ENCODE measurements at regions not wholly inside any gene's neighbourhood (a gene's known extent, or its start where the extent isn't known, plus 50 kb on each side); places are given as distances from the start of the nearest gene placed in this dataset.
"Not testable (repeated sequence)": the region's sequence is repeated elsewhere in the genome, so short reads cannot be mapped to it uniquely, and the experiment has no call there.

DNA sequence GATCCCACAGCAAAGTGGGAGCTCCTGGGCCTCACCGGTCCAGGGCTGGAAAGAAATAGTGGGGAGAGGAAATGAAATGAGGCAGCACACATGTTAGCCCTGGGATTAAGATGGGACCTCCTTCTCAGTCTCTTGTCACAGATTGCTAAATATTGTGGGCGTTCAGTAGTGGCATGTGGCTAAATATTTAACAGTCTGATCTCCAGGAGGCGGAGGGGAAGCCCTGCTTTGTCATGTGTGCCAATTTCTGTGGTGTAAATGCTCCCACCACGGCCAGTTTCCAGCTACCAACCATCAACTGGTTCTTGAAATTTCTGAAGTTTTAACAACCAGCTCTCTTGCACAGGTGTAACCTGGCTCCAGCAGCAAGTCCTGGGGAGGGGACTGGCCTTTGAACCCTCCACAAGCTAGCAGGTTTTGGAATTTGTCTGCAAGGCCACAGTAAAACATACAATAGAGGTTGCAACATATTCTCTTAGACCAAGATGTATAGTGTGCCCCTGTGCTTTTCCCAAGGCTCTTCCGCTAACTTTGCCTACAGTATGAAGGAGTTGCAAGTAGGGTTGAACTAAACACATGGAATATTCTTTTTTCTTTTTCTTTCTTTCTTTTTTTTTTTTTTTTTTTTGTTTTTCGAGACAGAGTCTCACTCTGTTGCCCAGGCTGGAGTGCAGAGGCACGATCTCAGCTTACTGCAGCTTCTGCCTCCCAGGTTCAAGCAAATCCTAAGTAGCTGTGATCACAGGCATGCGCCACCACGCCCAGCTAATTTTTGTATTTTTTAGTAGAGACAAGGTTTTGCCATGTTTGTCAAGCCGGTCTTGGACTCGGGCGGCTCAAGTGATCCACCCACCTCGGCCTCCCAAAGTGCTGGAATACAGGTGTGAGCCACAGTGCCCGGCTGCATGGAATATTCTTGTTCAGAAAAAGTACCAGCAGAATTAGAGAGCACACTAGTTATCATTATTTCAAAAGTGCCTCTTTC lies 103.1 kb upstream of the PCBD1 start:
- no peak for DNase-seq

DNA sequence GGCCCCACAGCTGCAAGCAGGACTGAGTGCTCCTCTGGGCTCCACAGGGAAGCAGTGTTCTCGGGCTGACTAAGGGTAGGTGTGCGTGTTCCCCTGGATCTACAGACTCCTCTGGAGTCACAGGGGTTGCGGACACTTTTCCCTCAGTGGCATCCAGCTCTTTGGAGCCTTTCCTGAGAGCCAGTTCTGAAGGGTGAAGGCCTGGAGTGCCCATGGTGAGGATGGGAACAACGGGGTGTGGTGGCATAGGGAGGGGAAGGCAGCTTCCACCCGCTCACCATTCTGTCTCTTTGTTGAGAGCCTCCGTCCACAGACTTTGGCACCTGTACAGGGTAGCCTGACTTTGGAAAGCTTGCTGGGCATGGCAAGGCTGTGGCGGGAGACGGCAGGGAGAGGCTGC lies 104.1 kb upstream of the PCBD1 start:
- no peak for DNase-seq

DNA sequence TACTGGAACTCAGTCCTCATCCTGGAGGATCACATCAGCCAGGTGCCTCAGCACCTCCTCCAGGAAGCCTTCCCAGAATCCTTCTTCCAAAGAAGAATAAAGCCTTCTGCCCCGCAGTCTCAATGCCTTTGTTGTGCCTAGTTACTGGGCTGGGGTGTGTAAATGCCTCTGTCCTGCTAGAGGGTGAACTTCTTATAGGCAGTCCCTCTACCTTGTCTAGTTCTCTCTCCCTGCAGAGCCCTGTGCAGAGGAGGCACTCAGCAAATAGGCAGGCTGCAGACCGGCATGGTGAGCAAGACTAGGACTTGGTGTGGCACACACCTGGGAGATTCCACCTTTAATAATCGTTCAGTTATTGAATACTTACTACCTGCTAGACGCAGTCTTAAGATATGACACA lies 104.7 kb upstream of the PCBD1 start:
- no peak for DNase-seq

DNA sequence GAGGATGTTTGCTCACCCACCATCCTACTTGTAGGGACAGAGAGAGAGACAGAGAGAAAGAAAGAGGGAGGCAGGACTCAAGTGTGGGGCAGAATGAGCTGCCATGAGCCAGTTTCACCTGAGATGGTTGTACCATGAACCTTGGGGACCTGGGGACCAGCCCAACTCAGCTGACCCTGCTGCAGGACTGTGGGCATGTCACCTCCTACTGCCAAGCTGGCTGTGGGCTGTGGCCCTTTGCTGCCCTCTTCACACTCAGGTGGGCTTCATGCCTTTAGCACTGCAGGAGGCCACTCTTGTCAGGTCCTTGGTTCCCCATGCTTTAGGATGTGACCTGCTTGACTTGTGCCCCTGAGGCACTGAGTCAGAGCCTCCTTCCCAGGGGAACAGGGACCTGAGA lies 108.2 kb upstream of the PCBD1 start:
- DNase-seq: no peak

DNA sequence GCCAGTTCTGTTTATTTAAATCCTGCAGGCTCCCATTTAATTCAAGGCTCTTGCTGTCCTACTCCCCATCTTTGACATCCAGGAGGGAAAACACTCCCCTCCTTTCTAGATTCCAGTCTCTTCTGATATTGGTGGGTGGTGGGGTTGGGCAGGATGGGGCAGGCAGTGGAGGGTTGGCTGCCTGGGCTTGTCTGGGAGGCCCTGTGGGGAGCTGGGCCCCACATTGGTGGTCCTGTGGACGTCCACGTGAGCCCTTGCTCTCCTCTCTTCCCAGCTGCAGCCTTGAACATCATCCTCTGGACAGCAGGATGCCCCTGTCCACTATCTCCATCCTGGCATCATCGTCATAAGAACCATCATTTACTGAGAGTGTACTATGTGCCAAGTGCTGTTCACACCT lies 108.9 kb upstream of the PCBD1 start:
- DNase-seq: no peak

DNA sequence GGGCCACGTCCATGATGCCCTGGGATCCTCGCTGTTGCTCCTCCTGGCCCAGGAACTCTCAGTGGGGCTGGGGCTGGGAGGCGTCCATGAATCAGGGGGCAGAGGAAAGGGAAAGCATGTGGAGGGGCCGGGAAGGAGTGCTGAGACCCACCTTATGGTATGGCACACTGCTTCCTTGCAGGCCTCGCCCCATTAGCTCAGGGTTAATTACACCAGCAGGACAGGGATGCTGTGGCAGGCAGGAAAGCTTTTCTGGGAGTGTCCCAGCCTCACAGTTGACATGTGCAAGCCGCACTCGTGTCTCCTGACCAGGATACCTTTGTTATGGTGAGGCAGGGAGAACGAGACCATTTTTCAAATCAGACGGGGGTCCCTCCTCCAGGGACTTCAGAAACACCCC lies 109.7 kb upstream of the PCBD1 start:
- no peak for DNase-seq

DNA sequence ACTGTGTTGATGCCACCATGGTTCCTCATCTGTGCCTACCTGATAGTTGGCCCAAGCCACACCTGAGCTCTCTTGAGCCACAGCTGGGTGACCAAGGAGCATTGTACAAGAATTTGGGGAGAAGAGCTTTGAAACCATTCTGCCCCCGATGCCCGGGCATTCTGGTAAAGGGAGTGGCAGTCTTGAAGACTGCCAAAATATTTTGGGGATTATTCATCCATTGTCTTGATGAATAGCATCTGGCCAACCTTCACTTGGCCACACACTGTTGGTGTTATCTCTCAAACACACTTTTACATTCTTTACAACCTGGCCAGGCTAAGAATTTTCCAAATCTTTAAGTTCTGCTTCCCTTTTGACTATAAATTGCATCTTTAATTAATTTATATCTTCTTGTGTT lies 113.1 kb upstream of the PCBD1 start:
- DNase-seq: no peak

DNA sequence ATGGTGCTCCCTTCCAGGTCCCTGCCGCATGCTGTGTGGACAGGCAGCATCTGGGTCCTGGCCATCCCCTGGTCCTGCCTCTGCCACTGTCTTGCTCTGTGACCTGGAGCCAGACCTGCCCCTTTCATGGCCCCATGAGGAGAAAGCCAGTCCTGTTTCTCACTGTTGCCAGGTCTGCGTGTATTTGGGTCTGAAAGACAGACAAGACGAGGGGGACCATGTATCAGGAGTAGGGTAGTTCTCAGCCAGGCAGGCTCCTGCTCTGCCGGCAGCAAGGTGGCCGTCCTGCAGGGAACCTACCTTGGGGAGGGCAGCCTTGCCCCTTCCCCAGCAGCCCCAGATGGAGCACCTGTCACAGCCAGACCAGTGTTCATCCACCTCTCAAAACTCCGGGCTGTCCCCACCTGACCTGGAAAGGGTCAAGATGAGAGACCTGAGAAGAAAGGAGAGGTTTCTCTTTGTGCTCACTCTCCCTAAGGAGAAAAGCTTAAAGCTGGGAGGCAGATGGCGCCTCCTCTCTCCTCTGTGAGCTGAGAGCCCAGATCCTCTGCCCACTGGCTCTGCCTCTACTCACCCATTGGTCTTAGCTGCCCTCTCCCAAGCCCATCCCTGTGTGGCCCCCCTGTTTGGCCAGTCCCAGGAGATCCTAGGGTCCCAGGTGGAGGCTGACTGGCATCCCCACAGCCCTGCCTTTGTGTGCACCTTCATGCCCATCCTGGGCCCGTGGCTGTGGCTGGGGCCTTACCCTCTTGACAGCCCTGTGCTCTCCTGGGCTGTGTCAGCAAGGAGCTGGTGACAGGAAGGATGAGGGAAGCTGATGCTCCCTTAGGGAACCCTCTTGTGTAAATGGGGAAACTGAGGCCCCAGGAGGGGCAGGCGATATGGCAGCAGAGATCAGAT lies 116.1 kb upstream of the PCBD1 start:
- DNase-seq: no peak

DNA sequence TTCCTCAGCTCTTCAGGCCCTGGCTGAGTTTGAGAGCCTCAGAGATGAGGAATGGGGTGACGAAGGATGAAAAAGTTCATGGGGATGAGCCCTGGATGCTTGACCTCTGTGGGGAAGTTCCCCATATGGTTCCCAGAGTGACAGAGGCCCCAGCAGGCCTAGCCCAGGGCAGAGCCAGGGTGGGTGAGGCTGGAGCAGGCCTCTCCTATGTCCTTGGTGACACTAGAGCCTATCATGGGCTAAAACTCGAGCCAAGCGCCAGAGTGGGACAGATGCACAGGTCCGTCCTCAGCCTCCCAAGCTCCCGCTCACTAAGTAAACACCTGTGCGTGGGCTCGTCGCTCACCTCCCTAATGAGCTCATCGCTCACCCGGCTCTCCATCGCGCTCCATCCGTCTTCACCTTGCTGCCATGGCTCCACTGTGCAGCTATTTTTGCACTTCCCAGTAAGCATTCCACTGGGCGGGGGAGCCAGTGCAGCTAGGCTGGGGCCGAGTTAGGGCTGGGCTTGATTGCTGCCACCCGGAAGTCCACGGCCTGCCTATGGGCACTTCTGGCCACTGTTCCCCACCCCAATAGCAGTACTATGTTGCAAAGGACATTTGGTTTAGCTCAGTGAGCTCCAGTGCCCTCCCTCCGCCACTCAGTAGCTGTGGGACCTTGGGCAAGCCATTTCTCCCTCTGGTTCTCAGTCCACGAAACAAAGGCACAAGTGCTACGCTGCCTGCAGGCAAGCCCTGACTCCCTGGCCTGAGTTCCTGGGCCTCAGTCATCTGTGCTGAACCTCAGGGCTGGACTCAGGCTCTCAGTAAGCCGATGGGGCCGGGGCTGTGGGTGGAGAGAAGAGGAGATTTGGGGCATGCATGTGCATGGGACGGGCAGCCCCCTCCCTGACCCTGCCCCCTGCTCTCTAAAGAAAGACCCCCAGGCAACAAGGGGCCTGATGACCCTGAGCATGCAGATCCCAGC lies 117.3 kb upstream of the PCBD1 start:
- DNase-seq: no peak

DNA sequence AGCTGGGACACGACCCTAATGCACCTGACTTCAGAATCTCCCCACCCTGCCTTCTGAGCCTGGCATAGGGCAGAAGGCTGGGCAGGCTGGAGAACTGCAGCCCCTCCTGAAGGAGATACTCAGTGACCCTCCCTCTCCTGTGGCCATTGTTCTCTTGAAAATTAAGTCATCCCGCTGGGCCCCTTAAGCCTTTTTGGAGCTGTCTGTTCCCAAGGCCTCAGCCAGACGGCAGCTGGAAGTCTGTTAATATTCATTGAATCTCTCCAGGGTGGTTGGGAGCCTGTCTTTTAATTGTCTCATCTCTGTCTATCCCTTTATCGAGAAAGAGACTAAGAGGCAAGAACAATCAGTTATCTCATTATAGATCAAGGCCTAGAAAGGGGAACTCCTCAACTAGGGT lies 118.1 kb upstream of the PCBD1 start:
- DNase-seq: no peak

DNA sequence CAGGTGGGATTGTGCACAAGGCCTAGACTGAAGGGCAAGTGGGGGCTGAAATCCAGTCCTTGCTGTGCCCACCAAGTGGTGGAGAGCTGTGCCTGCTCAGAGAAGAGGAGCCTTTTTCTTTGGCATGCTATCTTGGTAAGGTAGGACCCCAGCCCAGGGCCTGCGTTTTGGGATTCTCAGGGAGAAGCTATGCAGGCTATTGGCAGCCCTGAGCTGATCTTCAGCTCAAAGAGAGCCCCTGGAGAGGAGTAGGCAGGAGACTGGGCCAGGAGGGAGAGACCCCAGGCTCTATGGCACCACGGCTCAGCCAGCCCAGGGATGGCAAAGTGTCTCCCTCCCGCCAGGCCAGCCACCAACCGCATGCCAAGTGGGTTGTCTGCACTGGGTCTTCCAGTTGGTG lies 119.2 kb upstream of the PCBD1 start:
- DNase-seq: no peak

DNA sequence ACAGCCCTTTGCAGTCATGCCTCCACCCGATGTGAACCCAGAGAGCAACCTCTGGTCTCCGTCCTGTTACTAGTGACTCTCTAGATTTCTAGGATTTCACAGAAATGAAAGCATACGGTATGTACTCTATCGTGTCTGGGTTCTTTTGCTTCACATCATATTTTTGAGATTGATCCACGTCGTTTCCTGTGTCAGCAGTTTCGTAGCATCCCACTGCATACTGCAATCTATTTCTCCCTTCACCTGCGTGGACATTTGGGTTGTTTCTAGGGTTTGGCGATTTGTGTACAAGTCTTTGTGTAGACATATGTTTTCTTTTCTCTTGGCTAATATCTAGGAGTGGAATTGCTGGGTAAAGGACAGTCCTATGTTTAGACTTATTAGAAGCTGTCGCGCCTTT lies 119.8 kb upstream of the PCBD1 start:
- no peak for DNase-seq

DNA sequence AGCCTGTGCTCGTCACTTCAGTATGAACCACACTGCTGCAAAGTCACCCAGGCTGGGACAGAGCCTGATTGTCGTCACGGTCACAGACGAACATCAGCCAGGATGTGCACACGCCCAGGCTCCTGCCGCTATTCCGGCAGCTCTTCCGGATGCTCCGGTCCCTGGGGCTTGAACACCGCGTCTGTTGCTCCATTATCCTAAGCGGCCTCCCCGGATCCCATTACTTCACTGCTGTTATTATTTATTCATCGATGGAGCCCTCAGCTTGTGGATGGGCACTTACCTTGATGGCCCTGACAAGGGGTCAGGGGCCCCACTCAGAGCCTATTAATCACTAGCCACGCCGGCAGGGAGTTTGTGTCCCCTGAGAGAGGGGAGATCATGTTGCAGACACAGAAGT lies 120.8 kb upstream of the PCBD1 start:
- DNase-seq: no peak

DNA sequence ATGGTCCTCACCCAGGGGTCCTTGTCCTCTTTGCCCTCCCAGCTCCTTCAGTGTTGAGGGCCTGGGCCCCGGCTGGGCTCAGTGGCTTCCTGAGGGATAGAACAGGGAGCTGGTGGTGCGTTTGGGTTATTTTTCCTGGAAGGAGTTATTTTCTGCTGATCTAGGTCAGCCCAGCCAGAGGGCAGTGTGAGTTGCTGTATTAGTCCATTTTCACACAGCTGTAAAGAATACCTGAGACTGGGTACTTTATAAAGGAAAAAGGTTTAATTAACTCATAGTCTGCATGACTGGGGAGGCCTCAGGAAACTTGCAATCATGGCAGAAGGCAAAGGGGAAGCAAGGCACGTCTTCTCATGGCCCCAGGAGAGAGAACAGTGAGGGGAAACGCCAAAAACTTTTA lies 122.4 kb upstream of the PCBD1 start:
- no peak for DNase-seq

DNA sequence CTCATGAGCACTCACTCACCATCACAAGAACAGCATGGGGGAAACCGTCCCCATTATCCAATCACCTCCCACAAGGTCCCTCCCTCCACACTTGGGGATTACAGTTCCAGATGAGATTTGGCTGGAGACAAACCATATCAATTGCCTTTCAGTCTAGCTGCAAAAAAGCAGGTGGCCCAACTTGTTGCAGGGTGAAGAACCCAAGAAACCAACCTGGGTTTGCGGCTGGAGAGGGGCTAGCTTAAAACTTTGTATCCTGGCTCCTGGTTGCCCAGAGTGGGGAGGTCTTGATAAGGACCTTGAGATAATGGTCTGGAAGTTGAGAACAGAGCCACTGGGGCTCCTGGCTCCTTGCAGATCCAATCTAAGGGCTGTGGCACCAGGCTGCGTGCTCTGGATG lies 122.8 kb upstream of the PCBD1 start:
- DNase-seq: no peak

DNA sequence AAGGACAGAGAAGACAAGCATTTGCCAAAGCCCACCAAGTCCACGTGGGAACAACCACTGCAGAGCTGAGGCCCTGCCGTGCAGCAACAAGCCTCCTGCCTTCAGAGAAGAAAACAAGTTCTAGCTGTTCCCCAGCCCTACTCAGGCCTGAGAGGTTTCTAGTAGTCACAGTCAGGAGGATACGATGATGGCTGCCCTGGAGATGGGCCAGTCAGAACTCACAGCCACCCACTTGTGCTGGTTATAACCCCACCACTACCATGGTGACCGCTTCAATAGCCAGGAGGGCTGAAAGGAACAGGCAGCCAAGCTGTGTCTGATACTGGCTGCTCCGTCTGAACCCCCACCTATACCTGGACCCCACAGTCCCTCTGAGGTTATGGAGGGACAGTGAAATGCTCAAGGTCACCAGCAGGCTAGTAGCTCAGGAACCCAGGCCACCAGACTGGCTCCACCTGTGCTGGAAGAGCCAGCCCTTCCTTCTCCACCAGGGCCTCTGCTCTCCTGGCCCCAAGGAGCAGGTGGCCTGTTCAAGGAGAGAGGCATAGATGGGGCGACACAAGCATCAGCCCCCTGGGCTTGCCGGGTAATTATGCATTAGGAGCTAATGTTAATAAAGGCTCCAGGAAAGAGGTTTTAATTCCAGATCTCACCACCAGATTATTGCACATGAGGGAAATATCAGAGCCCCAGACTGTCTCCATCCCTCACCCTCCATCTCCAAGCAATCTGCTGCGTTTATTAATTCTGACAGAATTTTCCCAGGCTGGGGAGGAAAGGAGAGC lies 125.8 kb upstream of the PCBD1 start:
- DNase-seq: no peak

DNA sequence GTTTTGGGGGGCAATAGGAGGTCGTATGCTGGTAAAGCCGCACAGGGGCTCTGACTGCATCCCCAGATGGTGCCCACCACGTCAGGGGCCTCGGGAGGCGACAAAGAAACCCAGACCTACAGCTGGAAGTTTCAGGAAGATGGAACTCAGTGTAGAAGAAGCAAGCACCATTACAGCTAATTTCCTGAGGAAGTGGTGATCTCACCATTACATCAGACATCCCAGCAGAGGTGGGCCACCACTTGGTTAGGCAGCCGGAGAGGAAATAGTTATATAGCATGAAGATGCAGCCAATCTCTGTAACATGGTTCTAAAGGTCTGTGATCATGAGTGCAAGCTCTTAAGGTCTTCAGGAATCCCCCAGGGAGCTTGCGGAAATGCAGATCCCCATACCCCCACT lies 127.3 kb upstream of the PCBD1 start:
- no peak for DNase-seq

DNA sequence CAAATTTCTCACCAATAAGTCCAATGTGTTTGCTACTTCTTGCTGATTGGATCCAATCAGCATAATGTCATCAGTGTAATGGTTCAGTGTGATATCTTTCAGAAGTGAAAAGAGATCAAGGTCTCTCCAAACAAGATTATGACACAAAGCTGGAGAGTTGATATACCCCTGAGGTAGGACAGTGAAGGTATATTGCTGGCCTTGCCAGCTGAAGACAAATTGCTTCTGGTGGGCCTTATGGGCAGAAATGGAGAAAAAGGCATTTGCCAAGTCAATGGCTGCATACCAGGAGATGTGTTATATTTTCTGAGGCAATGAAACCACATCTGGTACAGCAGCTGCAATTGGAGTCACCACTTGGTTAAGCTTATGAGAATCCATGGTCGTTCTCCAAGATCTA lies 131.7 kb upstream of the PCBD1 start:
- DNase-seq: not testable (repeated sequence)

DNA sequence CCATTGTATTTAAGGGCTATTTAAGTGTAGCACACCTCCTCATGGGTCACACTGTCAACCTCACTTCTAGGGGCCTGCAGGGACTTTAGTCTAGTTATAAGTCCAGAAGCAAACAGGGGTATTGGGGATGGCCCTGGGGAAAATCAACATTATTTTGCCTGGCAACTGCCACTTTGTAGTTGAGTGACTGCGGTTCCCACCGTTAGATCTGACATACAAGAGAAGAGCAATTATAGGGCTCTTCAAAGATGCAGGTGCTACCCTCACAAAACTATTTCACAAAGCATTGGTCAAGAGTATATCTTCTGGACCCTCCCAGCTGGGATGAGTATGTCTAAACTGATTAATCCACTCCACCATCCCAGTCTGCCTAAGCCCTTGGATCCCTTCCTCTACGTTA lies 133.0 kb upstream of the PCBD1 start:
- DNase-seq: no peak

DNA sequence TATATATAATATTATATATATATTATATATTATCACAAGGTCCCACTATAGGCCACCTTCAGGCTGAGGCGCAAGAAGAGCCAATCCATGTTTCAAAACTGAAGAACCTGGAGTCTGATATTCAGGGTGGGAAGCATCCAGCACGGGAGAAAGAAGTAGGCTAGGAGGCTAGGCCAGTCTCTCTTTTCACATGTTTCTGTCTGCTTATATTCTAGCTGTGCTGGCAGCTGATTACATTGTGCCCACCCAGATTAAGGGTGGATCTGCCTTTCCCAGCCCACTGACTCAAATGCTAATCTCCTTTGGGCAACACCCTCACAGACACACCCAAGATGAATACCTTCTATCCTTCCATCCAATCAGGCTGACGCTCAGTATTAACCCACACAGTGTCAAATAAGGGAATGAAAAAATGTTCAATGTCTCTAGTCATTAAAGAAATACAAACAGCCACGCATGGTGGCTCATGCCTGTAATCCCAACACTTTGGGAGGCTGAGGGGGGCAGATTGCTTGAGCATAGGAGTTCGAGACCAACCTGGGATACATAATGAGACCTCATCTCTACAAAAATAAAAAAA lies 135.4 kb upstream of the PCBD1 start:
- no peak for DNase-seq

DNA sequence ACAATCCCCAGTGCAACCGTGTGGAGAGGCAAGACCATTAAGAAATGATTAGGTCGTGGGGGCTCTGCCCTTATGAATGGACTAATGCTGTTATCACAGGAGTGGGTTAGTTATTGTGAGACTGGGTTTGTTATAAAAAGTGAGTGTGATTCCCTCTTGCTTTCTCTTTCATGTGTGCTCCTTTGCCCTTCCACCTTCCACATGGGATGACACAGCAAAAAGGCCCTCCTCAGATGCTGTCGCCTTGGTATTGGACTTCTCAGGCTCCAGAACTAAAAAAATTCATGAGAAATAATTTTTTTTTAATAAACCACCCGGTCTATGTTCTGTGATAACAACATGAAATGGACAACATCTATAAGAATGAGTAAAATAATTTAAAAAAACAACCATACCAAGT lies 136.1 kb upstream of the PCBD1 start:
- no peak for DNase-seq

DNA sequence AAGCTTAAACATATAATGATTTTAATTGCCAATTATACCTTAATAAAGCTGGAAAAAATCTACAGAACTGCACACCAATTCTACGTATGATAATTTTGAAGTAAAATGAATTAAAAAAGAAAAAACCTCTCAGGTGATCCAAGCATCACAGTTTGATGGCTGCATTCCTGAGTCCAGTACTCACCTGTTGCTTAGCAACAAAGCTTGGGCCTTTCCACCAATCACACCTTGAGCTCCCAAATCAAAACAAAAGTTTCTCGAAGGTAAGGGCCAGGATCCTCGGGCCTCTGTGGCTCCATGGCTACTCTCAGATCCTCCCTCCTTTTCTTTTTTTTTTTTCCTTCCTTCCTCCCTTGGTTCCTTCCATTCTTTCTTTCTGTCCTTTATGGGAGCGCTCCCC lies 137.2 kb upstream of the PCBD1 start:
- DNase-seq: no peak

Measured in NCI-H510A treated with DMSO at 0.1 percent for 48 hours (cell line).